HEK293 (cell line): ENCODE measurements at regions not wholly inside any gene's neighbourhood (a gene's known extent, or its start where the extent isn't known, plus 50 kb on each side); places are given as distances from the start of the nearest gene placed in this dataset.

Experiments used
- CTCF ChIA-PET: fragments of 350-600 bp; formaldehyde crosslinking; extraction: SDS; loops from one replicate; lab custom pipeline; 2021; ENCODE audit warnings: antibody characterized with exemption; lab: Yijun Ruan, JAX
- POLR2A ChIA-PET: fragments of 300-600 bp; formaldehyde crosslinking; extraction: SDS; loops from one replicate; lab custom pipeline; 2020; ENCODE audit warnings: antibody characterized with exemption, inconsistent platforms; lab: Yijun Ruan, JAX
- H3K27ac ChIP-seq: fragments of 200-500 bp; sonication (Bioruptor generic); 2 replicates; pipeline ENCODE4 v1.5.1; 2014; ENCODE audit warnings: low read depth, low read length, control low read depth, inconsistent platforms; ENCODE audit errors: extremely low read depth
- H3K36me3 ChIP-seq, 2 experiments: fragments of 200-500 bp in 1 of 2; sonication (Bioruptor generic) in 1 of 2; 1 replicate in 1 of 2; 2 replicates in 1 of 2; pipeline ENCODE4 v1.5.1; 2014 to 2017; ENCODE audit warnings: inconsistent platforms in 2 of 2, low read length in 2 of 2; ENCODE audit not compliant: control insufficient read depth in 2 of 2, insufficient read depth in 1 of 2
- H3K4me1 ChIP-seq: fragments of 200-500 bp; sonication (Bioruptor generic); 2 replicates; pipeline ENCODE4 v1.5.1; 2014; ENCODE audit warnings: mild to moderate bottlenecking, low read length, inconsistent platforms; ENCODE audit not compliant: control insufficient read depth, insufficient read depth
- H3K4me3 ChIP-seq: 2 replicates; pipeline ENCODE4 v1.5.1; 2011; ENCODE audit warnings: low read depth, mild to moderate bottlenecking, control low read depth, low read length, moderate library complexity
- H3K9me3 ChIP-seq: fragments of 200-500 bp; sonication (Bioruptor generic); 2 replicates; pipeline ENCODE4 v1.5.1; 2014; ENCODE audit warnings: low read depth, low read length, inconsistent platforms; ENCODE audit not compliant: control insufficient read depth, insufficient read depth
- GLIS1 ChIP-seq: fragments of 450-650 bp; formaldehyde crosslinking; IDR thresholded peaks from 2 replicates; pipeline ENCODE4 v1.5.1; 2016; ENCODE audit warnings: missing biosample characterization, missing genetic modification characterization
- KLF10 ChIP-seq: fragments of 450-650 bp; IDR thresholded peaks from 2 replicates; pipeline ENCODE4 v1.5.1; 2018; ENCODE audit warnings: missing biosample characterization, mild to moderate bottlenecking, missing genetic modification characterization
- KLF9 ChIP-seq: fragments of 450-650 bp; formaldehyde crosslinking; IDR thresholded peaks from 2 replicates; pipeline ENCODE4 v1.5.1; 2016; ENCODE audit warnings: missing biosample characterization, missing genetic modification characterization, low read depth
- SP7 ChIP-seq: fragments of 450-650 bp; formaldehyde crosslinking; IDR thresholded peaks from 2 replicates; pipeline ENCODE4 v1.5.1; 2016; ENCODE audit warnings: missing biosample characterization, missing genetic modification characterization
- ZBTB48 ChIP-seq: fragments of 450-650 bp; formaldehyde crosslinking; IDR thresholded peaks from 2 replicates; pipeline ENCODE4 v1.5.1; 2016; ENCODE audit warnings: missing biosample characterization, missing genetic modification characterization
- ZFP37 ChIP-seq: fragments of 450-650 bp; formaldehyde crosslinking; IDR thresholded peaks from 2 replicates; pipeline ENCODE4 v1.5.1; 2016; ENCODE audit warnings: missing biosample characterization, missing genetic modification characterization
- ZFP41 ChIP-seq: fragments of 450-650 bp; formaldehyde crosslinking; IDR thresholded peaks from 2 replicates; pipeline ENCODE4 v1.5.1; 2016; ENCODE audit warnings: missing biosample characterization, missing genetic modification characterization, borderline replicate concordance
- ZNF10 ChIP-seq: fragments of 450-650 bp; formaldehyde crosslinking; IDR thresholded peaks from 2 replicates; pipeline ENCODE4 v1.5.1; 2017; ENCODE audit warnings: missing biosample characterization, missing genetic modification characterization
- ZNF155 ChIP-seq: fragments of 450-650 bp; formaldehyde crosslinking; IDR thresholded peaks from 2 replicates; pipeline ENCODE4 v1.5.1; 2016; ENCODE audit warnings: missing biosample characterization, missing genetic modification characterization
- ZNF2 ChIP-seq: fragments of 450-650 bp; formaldehyde crosslinking; IDR thresholded peaks from 2 replicates; pipeline ENCODE4 v1.5.1; 2016; ENCODE audit warnings: missing biosample characterization, missing genetic modification characterization
- ZNF311 ChIP-seq: fragments of 450-650 bp; formaldehyde crosslinking; IDR thresholded peaks from 2 replicates; pipeline ENCODE4 v1.5.1; 2017; ENCODE audit warnings: missing biosample characterization, missing genetic modification characterization, borderline replicate concordance
- ZNF350 ChIP-seq: fragments of 450-650 bp; formaldehyde crosslinking; IDR thresholded peaks from 2 replicates; pipeline ENCODE4 v1.5.0; 2017; ENCODE audit warnings: missing biosample characterization, mild to moderate bottlenecking, missing genetic modification characterization
- ZNF362 ChIP-seq: fragments of 450-650 bp; formaldehyde crosslinking; IDR thresholded peaks from 2 replicates; pipeline ENCODE4 v1.5.1; 2016; ENCODE audit warnings: missing biosample characterization, missing genetic modification characterization
- ZNF366 ChIP-seq: fragments of 450-650 bp; formaldehyde crosslinking; conservative IDR thresholded peaks from 2 replicates; pipeline ENCODE4 v1.5.1; 2016; ENCODE audit warnings: missing biosample characterization, missing genetic modification characterization
- ZNF423 ChIP-seq: fragments of 450-650 bp; formaldehyde crosslinking; IDR thresholded peaks from 2 replicates; pipeline ENCODE4 v1.5.1; 2016; ENCODE audit warnings: missing biosample characterization, missing genetic modification characterization
- ZNF521 ChIP-seq: fragments of 450-650 bp; formaldehyde crosslinking; IDR thresholded peaks from 2 replicates; pipeline ENCODE4 v1.5.1; 2017; ENCODE audit warnings: missing biosample characterization, mild to moderate bottlenecking, missing genetic modification characterization
- ZNF560 ChIP-seq: fragments of 450-650 bp; formaldehyde crosslinking; IDR thresholded peaks from 2 replicates; pipeline ENCODE4 v1.5.1; 2017; ENCODE audit warnings: missing biosample characterization, missing genetic modification characterization, borderline replicate concordance
- ZNF596 ChIP-seq: fragments of 450-650 bp; IDR thresholded peaks from 2 replicates; pipeline ENCODE4 v1.5.0; 2018; ENCODE audit warnings: missing biosample characterization, mild to moderate bottlenecking, missing genetic modification characterization, moderate library complexity
- TF ChIP-seq, protein P1 (sequence below): fragments of 450-650 bp; formaldehyde crosslinking; IDR thresholded peaks from 2 replicates; pipeline ENCODE4 v1.5.1; 2016; ENCODE audit warnings: missing biosample characterization, missing genetic modification characterization
- TF ChIP-seq, protein P2 (sequence below): fragments of 450-650 bp; formaldehyde crosslinking; IDR thresholded peaks from 2 replicates; pipeline ENCODE4 v1.5.1; 2016; ENCODE audit warnings: missing biosample characterization, missing genetic modification characterization

DNA sequence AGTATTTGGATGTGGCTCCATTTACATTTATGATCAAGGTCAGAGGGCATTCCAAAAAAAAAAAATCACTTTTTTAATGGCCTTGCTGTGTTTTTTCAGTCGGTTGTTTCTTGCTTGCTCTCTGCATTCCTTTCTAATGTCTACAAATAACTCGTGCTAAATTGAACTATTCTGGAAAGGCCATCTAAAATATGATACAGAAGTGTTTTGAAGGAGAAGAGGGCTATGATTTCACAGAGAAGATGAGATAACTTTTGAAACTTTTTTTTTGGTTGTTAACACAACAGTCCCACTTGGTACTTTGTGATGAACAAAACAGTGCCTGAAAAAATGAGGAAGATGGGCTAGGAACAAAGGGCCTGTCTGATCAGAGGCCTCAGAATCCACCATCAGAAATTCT lies 156.1 kb upstream of the SMLR1 start (continued):
- TF ChIP-seq ZNF521 (tag by site-specific recombination) (no peak), ZBTB48 (tag by site-specific recombination) (no peak), ZFP37 (no peak), ZNF155 (no peak), ZNF311 (no peak), ZNF560 (tag by site-specific recombination) (no peak)

GRCh38 chr6:130671577-130671976 lies 155.6 kb upstream of the SMLR1 start:
- Histone ChIP-seq H3K4me1 (no peaks in the 10 kb centered on the region), H3K9me3 (no peaks in the 10 kb centered on the region)
- POLR2A ChIA-PET = no interaction called here
- TF ChIP-seq ZNF423 (tag by site-specific recombination) (no peak), GLIS1 (no peak), SP7 (tag by site-specific recombination) (no peak), ZNF366 (no peak), ZNF2 (tag by site-specific recombination) (no peak), ZNF362 (tag by site-specific recombination) (no peak), KLF9 (tag by site-specific recombination) (no peak), ZFP41 (no peak)
- TF ChIP-seq, protein P1, sequence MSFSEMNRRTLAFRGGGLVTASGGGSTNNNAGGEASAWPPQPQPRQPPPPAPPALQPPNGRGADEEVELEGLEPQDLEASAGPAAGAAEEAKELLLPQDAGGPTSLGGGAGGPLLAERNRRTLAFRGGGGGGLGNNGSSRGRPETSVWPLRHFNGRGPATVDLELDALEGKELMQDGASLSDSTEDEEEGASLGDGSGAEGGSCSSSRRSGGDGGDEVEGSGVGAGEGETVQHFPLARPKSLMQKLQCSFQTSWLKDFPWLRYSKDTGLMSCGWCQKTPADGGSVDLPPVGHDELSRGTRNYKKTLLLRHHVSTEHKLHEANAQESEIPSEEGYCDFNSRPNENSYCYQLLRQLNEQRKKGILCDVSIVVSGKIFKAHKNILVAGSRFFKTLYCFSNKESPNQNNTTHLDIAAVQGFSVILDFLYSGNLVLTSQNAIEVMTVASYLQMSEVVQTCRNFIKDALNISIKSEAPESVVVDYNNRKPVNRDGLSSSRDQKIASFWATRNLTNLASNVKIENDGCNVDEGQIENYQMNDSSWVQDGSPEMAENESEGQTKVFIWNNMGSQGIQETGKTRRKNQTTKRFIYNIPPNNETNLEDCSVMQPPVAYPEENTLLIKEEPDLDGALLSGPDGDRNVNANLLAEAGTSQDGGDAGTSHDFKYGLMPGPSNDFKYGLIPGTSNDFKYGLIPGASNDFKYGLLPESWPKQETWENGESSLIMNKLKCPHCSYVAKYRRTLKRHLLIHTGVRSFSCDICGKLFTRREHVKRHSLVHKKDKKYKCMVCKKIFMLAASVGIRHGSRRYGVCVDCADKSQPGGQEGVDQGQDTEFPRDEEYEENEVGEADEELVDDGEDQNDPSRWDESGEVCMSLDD (tag by site-specific recombination) = no peak
- TF ChIP-seq, all 188 proteins: peak for 0
- Histone ChIP-seq H3K27ac (no peak overlapping the region), H3K36me3 (no peaks in the 10 kb centered on the region), H3K4me3 (no peak overlapping the region)
- CTCF ChIA-PET = no interaction called here

GRCh38 chr6:130672153-130672552 lies 155.1 kb upstream of the SMLR1 start:
- CTCF ChIA-PET = no interaction called here
- POLR2A ChIA-PET = no interaction called here
- TF ChIP-seq, protein P2, sequence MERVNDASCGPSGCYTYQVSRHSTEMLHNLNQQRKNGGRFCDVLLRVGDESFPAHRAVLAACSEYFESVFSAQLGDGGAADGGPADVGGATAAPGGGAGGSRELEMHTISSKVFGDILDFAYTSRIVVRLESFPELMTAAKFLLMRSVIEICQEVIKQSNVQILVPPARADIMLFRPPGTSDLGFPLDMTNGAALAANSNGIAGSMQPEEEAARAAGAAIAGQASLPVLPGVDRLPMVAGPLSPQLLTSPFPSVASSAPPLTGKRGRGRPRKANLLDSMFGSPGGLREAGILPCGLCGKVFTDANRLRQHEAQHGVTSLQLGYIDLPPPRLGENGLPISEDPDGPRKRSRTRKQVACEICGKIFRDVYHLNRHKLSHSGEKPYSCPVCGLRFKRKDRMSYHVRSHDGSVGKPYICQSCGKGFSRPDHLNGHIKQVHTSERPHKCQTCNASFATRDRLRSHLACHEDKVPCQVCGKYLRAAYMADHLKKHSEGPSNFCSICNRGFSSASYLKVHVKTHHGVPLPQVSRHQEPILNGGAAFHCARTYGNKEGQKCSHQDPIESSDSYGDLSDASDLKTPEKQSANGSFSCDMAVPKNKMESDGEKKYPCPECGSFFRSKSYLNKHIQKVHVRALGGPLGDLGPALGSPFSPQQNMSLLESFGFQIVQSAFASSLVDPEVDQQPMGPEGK = no peak
- peak; percentile 95 for TF ChIP-seq ZNF10 (tag by site-specific recombination)

GRCh38 chr6:130674604-130675003 lies 152.6 kb upstream of the SMLR1 start:
- H3K9me3 ChIP-seq = no peaks in the 10 kb centered on the region
- no peak overlapping the region for H3K27ac ChIP-seq
- ChIA-PET POLR2A (no interaction called here), CTCF (interaction anchor here (1.2 kb wide), 1 partner anchor 23 kb away, joined by 3 read pairs; no protein-coding TSS in a partner anchor)
- TF ChIP-seq ZNF350 (tag by site-specific recombination) (peak; percentile 12; the same call in 1 of the 2 replicates), KLF10 (0 out of 2 replicates have a peak, but pooled peaks have one; percentile 31), ZNF596 (tag by site-specific recombination) (no peak)
- H3K4me1 ChIP-seq = no peaks in the 10 kb centered on the region
- H3K36me3 ChIP-seq = no peaks in the 10 kb centered on the region
- H3K4me3 ChIP-seq = no peak overlapping the region

More at GRCh38 chr6:130672153-130672552, 155.1 kb upstream of the SMLR1 start:
- Histone ChIP-seq H3K4me3 (no peak overlapping the region), H3K9me3 (no peaks in the 10 kb centered on the region), H3K27ac (no peak overlapping the region), H3K36me3 (no peaks in the 10 kb centered on the region), H3K4me1 (no peaks in the 10 kb centered on the region)
